Mesendoderm (in vitro differentiated cells): ENCODE measurements at regions not wholly inside any gene's neighbourhood (a gene's known extent, or its start where the extent isn't known, plus 50 kb on each side); places are given as distances from the start of the nearest gene placed in this dataset.

Experiments used
- DNase-seq: peaks from one replicate; pipeline ENCODE4 v3.0.0; 2013
- H2AK5ac ChIP-seq: 2 replicates; pipeline ENCODE4 v1.6.1; 2013; ENCODE audit warnings: low read length, inconsistent platforms
- H2BK120ac ChIP-seq: 2 replicates; pipeline ENCODE4 v1.6.1; 2013; ENCODE audit warnings: low read depth, mild to moderate bottlenecking, low read length, moderate library complexity, mixed read lengths
- H2BK15ac ChIP-seq: replicated peaks from 2 replicates; pipeline ENCODE4 v1.6.1; 2013; ENCODE audit warnings: low read depth, mild to moderate bottlenecking, moderate library complexity
- H2BK5ac ChIP-seq: 2 replicates; pipeline ENCODE4 v1.6.1; 2013; ENCODE audit warnings: low read length, inconsistent platforms
- H3K18ac ChIP-seq: 2 replicates; pipeline ENCODE4 v1.6.1; 2013; ENCODE audit warnings: mild to moderate bottlenecking, low read length, mixed read lengths
- H3K23ac ChIP-seq: one replicate; pipeline ENCODE4 v1.6.1; 2013; ENCODE audit warnings: low read length
- H3K27ac ChIP-seq: 2 replicates; pipeline ENCODE4 v1.5.1; 2013; ENCODE audit warnings: low read depth, mild to moderate bottlenecking, inconsistent platforms, low read length, moderate library complexity
- H3K27me3 ChIP-seq: 2 replicates; pipeline ENCODE4 v1.6.1; 2013; ENCODE audit warnings: low read length, control low read depth, mild to moderate bottlenecking, inconsistent platforms; ENCODE audit not compliant: insufficient read depth, poor library complexity
- H3K36me3 ChIP-seq: 2 replicates; pipeline ENCODE4 v1.6.1; 2013; ENCODE audit warnings: low read length, inconsistent platforms; ENCODE audit not compliant: control insufficient read depth, insufficient read depth
- H3K4ac ChIP-seq: one replicate; pipeline ENCODE4 v1.6.1; 2013; ENCODE audit warnings: low read depth, mild to moderate bottlenecking, low read length, moderate library complexity
- H3K4me1 ChIP-seq: 2 replicates; pipeline ENCODE4 v1.6.1; 2013; ENCODE audit warnings: low read depth, low read length, inconsistent platforms; ENCODE audit not compliant: control insufficient read depth
- H3K4me2 ChIP-seq: 2 replicates; pipeline ENCODE4 v1.6.1; 2013; ENCODE audit warnings: low read length
- H3K4me3 ChIP-seq: 2 replicates; pipeline ENCODE4 v1.5.1; 2013; ENCODE audit warnings: mild to moderate bottlenecking, low read length
- H3K56ac ChIP-seq: one replicate; pipeline ENCODE4 v1.6.1; 2013; ENCODE audit warnings: low read length
- H3K79me1 ChIP-seq: 2 replicates; pipeline ENCODE4 v1.6.1; 2013; ENCODE audit warnings: low read length, inconsistent platforms
- H3K79me2 ChIP-seq: 2 replicates; pipeline ENCODE4 v1.6.1; 2013; ENCODE audit warnings: mild to moderate bottlenecking, low read length; ENCODE audit not compliant: control insufficient read depth, insufficient read depth
- H3K9ac ChIP-seq: 2 replicates; pipeline ENCODE4 v1.6.1; 2013; ENCODE audit warnings: low read length, inconsistent platforms
- H4K5ac ChIP-seq: one replicate; pipeline ENCODE4 v1.6.1; 2013; ENCODE audit warnings: low read length
- H4K8ac ChIP-seq: one replicate; pipeline ENCODE4 v1.6.1; 2013; ENCODE audit warnings: low read depth, mild to moderate bottlenecking, control low read depth, low read length, moderate library complexity
- WGBS: extraction: QIAGEN DNeasy Blood & Tissue Kit; methylation state at CpG from one replicate; pipeline ENCODE4 v1.1.7; 2013; ENCODE audit warnings: low lambda C conversion rate, missing lambda C conversion rate; ENCODE audit not compliant: insufficient coverage; ENCODE audit errors: extremely low coverage; 5-methylcytosine and 5-hydroxymethylcytosine counted together

- no peaks in the 10 kb centered on the region for H3K79me1 ChIP-seq
- H3K23ac ChIP-seq, result no peak overlapping the region
- H2BK120ac ChIP-seq, result no peak overlapping the region
- H3K36me3 ChIP-seq, result no peaks in the 10 kb centered on the region
- no peak overlapping the region for H2BK5ac ChIP-seq
- no CpG with 5 or more reads among the region's 10 CpGs for WGBS
- H3K56ac ChIP-seq, result no peak overlapping the region
- H3K4ac ChIP-seq, result no peak overlapping the region
- H3K9ac ChIP-seq, result no peak overlapping the region
- H4K5ac ChIP-seq, result no peak overlapping the region
- no peaks in the 10 kb centered on the region for H3K4me1 ChIP-seq
- no peaks in the 10 kb centered on the region for H3K27me3 ChIP-seq
- no peak overlapping the region for H3K18ac ChIP-seq
- H3K4me2 ChIP-seq, result no peak overlapping the region
- H2AK5ac ChIP-seq, result no peak overlapping the region
- no peak overlapping the region for H4K8ac ChIP-seq
- H2BK15ac ChIP-seq, result no peak overlapping the region
- H3K4me3 ChIP-seq, result no peak overlapping the region
- DNase-seq, result no peak
- no peaks in the 10 kb centered on the region for H3K79me2 ChIP-seq
- no peak overlapping the region for H3K27ac ChIP-seq
Measured at GRCh38 chr4:83862471-83862870, 326.6 kb downstream of the GPAT3 start.

DNA sequence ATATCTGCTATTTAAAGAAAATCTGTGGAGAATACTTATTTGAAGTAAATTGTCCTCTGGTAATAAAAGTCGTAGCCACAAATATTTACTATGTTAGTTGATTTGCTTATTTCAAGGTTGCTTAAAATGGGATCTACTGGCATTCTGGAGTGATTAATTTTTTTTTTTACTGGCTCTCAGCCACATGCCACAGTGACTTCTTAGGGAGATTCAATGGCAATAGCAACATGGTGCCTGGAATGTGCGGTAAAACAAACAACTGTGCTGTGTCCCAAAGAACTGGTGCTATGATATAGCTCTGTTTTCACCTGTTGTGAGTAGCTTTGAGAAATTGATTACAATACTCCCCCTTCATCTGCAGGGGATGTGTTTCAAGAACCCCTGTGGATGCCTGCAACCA is 324.3 kb downstream of the GPAT3 start:
- no peak overlapping the region for H3K23ac ChIP-seq
- no peak overlapping the region for H3K56ac ChIP-seq
- H3K4me1 ChIP-seq, result no peaks in the 10 kb centered on the region
- H3K4me3 ChIP-seq, result no peak overlapping the region
- H3K27me3 ChIP-seq, result no peaks in the 10 kb centered on the region
- H2AK5ac ChIP-seq, result no peak overlapping the region
- H2BK15ac ChIP-seq, result no peak overlapping the region
- no peak overlapping the region for H3K4ac ChIP-seq
- no peak overlapping the region for H3K27ac ChIP-seq
- H3K9ac ChIP-seq, result no peak overlapping the region
- H3K36me3 ChIP-seq, result no peaks in the 10 kb centered on the region
- DNase-seq, result no peak
- no CpG with 5 or more reads among the region's 2 CpGs for WGBS
- H4K8ac ChIP-seq, result no peak overlapping the region
- no peaks in the 10 kb centered on the region for H3K79me2 ChIP-seq
- H3K79me1 ChIP-seq, result no peaks in the 10 kb centered on the region
- no peak overlapping the region for H4K5ac ChIP-seq
- H3K18ac ChIP-seq, result no peak overlapping the region
- no peak overlapping the region for H2BK120ac ChIP-seq
- no peak overlapping the region for H3K4me2 ChIP-seq
- H2BK5ac ChIP-seq, result no peak overlapping the region

- Histone ChIP-seq H3K4me2 (no peak overlapping the region), H2BK5ac (no peak overlapping the region), H3K23ac (no peak overlapping the region), H4K5ac (no peak overlapping the region), H3K4me1 (peaks cover 3% of the 10 kb centered on the region), H3K27me3 (no peaks in the 10 kb centered on the region), H4K8ac (no peak overlapping the region), H2BK120ac (no peak overlapping the region), H3K4me3 (no peak overlapping the region), H3K79me2 (no peaks in the 10 kb centered on the region), H2AK5ac (no peak overlapping the region), H3K36me3 (no peaks in the 10 kb centered on the region), H3K56ac (no peak overlapping the region), H3K79me1 (no peaks in the 10 kb centered on the region), H3K18ac (no peak overlapping the region), H3K4ac (no peak overlapping the region), H2BK15ac (no peak overlapping the region), H3K27ac (no peak overlapping the region), H3K9ac (no peak overlapping the region)
- no peak for DNase-seq
- WGBS, result no CpG with 5 or more reads among the region's 5 CpGs
Measured at GRCh38 chr4:83858131-83858530, 322.2 kb downstream of the GPAT3 start.

GRCh38 chr4:83855044-83855443 is 319.1 kb downstream of the GPAT3 start:
- peak; percentile 80 for DNase-seq
- H3K27me3 ChIP-seq, result no peaks in the 10 kb centered on the region
- H4K8ac ChIP-seq, result no peak overlapping the region
- no CpG with 5 or more reads among the region's 6 CpGs for WGBS
- no peaks in the 10 kb centered on the region for H3K36me3 ChIP-seq
- H4K5ac ChIP-seq, result no peak overlapping the region
- H3K4me2 ChIP-seq, result no peak overlapping the region
- no peak overlapping the region for H3K9ac ChIP-seq
- H3K4me3 ChIP-seq, result no peak overlapping the region
- no peak overlapping the region for H2BK120ac ChIP-seq
- H2BK5ac ChIP-seq, result no peak overlapping the region
- no peak overlapping the region for H3K4ac ChIP-seq
- peaks cover 3% of the 10 kb centered on the region for H3K4me1 ChIP-seq
- H2AK5ac ChIP-seq, result no peak overlapping the region
- H2BK15ac ChIP-seq, result no peak overlapping the region
- H3K79me1 ChIP-seq, result no peaks in the 10 kb centered on the region
- no peak overlapping the region for H3K56ac ChIP-seq
- H3K27ac ChIP-seq, result no peak overlapping the region
- no peaks in the 10 kb centered on the region for H3K79me2 ChIP-seq
- no peak overlapping the region for H3K23ac ChIP-seq
- no peak overlapping the region for H3K18ac ChIP-seq

- no peak overlapping the region for H3K23ac ChIP-seq
- no peak overlapping the region for H3K4me3 ChIP-seq
- H2BK15ac ChIP-seq, result no peak overlapping the region
- no CpG with 5 or more reads among the region's 1 CpG for WGBS
- H4K5ac ChIP-seq, result no peak overlapping the region
- no peak overlapping the region for H2BK120ac ChIP-seq
- no peak overlapping the region for H3K4ac ChIP-seq
- H3K56ac ChIP-seq, result no peak overlapping the region
- H4K8ac ChIP-seq, result no peak overlapping the region
- H3K79me2 ChIP-seq, result no peaks in the 10 kb centered on the region
- H3K4me2 ChIP-seq, result no peak overlapping the region
- peaks cover 3% of the 10 kb centered on the region for H3K4me1 ChIP-seq
- no peak overlapping the region for H2BK5ac ChIP-seq
- H3K9ac ChIP-seq, result no peak overlapping the region
- no peak overlapping the region for H2AK5ac ChIP-seq
- H3K27ac ChIP-seq, result peak overlapping the region; percentile 64
- no peaks in the 10 kb centered on the region for H3K27me3 ChIP-seq
- peak; percentile 22 for DNase-seq
- peak overlapping the region; percentile 28 for H3K18ac ChIP-seq
- no peaks in the 10 kb centered on the region for H3K36me3 ChIP-seq
- H3K79me1 ChIP-seq, result no peaks in the 10 kb centered on the region
Measured at GRCh38 chr4:83852085-83852451, 316.2 kb downstream of the GPAT3 start.

- H4K8ac ChIP-seq, result no peak overlapping the region
- H3K79me2 ChIP-seq, result no peaks in the 10 kb centered on the region
- H3K4me1 ChIP-seq, result peaks cover 3% of the 10 kb centered on the region
- H3K4me3 ChIP-seq, result no peak overlapping the region
- H3K4ac ChIP-seq, result no peak overlapping the region
- no peak overlapping the region for H3K23ac ChIP-seq
- no peak overlapping the region for H4K5ac ChIP-seq
- no peak overlapping the region for H2AK5ac ChIP-seq
- no peak overlapping the region for H3K4me2 ChIP-seq
- H3K18ac ChIP-seq, result peak overlapping the region; percentile 60
- H3K27me3 ChIP-seq, result no peaks in the 10 kb centered on the region
- H2BK5ac ChIP-seq, result no peak overlapping the region
- H3K27ac ChIP-seq, result peak overlapping the region; percentile 64
- H3K9ac ChIP-seq, result no peak overlapping the region
- no peaks in the 10 kb centered on the region for H3K79me1 ChIP-seq
- no peak overlapping the region for H2BK120ac ChIP-seq
- no peak overlapping the region for H3K56ac ChIP-seq
- H3K36me3 ChIP-seq, result no peaks in the 10 kb centered on the region
- no peak overlapping the region for H2BK15ac ChIP-seq
- DNase-seq, result peak; percentile 67
- WGBS, result no CpG with 5 or more reads among the region's 10 CpGs
Measured at GRCh38 chr4:83851261-83852084, 315.6 kb downstream of the GPAT3 start.
